ENCODE measurements at regions not wholly inside any gene's neighbourhood (a gene's known extent, or its start where the extent isn't known, plus 50 kb on each side); places are given as distances from the start of the nearest gene placed in this dataset.
"Not testable (repeated sequence)": the region's sequence is repeated elsewhere in the genome, so short reads cannot be mapped to it uniquely, and the experiment has no call there.

DNA sequence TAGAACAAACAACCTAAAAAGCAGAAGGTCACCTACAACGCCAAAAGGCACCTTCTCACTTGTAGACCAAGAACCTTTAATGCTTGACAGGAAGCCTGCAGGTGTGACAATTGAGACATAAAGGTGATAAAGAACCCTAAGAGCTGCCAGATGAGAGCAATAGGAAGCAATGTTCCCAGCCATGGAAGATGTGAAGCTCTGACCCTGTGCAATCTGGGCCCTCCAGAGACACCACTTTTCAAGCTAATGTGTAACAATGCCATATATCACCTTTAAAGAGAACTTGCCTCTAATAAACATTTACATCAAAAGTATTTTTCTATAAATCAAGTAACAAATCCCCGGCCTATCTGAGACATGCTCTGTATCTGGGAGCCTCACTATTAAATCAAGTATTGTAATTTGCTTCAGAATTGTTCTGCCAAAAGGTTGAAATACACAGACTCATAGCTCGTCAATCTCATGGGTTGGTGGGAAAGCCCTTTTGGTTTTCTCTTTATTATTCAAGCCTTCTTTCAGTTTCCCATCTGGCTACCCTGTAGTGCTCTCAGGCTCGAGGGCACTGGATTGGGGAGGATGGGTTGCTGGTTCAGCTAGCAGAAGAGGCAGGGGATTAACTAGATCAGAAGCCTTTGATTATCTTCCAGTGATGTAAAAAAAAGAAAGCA lies 368.9 kb downstream of the BUD13 start:
- DNase-seq = no peak

- no peak for DNase-seq
Measured at GRCh38 chr11:116400081-116400480, 372.7 kb downstream of the BUD13 start.

- DNase-seq = no peak
Measured at GRCh38 chr11:116397602-116398084, 375.1 kb downstream of the BUD13 start.

DNA sequence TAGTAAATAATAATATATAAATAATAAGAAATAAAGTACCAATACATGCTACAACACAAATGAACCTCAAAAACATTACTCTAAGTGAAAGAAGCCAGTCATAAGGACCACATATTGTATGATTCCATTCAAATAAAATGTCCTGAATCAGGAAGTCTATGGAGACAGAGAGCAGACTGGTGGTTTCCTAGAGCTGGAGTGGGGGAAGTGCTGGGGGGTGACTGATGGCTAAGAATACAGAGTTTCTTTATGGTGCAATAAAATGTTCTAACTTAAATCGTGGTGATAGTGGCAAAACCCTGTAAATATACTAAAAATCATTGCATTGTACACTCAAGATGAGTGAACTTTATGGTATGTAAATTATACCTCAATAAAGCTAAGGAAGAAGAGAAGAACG lies 376.5 kb downstream of the BUD13 start:
- DNase-seq = no peak

- DNase-seq = no peak
Measured at GRCh38 chr11:116394022-116394421, 378.8 kb downstream of the BUD13 start.

GRCh38 chr11:116390963-116391362 lies 381.8 kb downstream of the BUD13 start:
- DNase-seq = no peak

DNA sequence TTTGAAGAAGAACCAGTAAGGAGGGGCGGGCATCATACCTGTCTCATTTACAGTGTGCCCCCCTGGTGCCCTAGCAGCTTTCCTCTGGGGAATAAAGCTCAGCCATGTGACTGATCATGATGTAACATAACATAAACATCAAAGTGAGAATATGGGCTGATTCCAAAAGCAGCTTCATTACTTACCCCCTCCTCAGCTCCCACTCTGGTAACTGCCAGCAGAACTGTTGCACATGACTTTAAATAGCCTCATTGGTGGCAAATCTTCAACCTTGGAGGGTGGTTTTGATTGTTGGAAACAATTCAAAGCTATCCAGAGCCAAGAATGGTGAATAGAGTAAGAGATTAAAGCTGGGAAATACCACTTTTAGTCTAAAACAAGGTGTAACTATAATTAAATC lies 384.6 kb downstream of the BUD13 start:
- peak; percentile 89 for DNase-seq

DNA sequence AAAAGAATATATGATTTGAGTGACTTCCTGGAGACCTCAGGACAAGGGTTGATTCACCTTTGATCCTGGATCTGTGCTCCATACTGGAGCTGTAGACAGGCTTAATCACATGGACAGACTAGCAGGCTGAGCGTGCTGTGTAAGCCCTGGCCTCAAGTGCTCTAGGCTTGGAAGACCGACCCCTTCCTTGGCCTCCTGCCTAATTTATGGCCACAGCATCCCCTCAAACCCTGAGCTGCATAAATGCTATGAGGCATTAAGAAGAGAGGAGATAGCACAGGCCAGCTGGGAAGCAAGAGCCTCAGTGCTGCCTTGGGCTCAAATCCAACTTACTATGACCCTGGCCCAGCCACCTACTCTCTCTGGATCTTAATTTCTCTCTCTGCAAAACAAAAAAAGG lies 385.1 kb downstream of the BUD13 start:
- DNase-seq = peak; percentile 51

GRCh38 chr11:116386118-116386699 lies 386.6 kb downstream of the BUD13 start:
- no peak for DNase-seq

GRCh38 chr11:116384876-116385275 lies 387.9 kb downstream of the BUD13 start:
- DNase-seq = peak; percentile 52

GRCh38 chr11:116384407-116384806 lies 388.4 kb downstream of the BUD13 start:
- no peak for DNase-seq

DNA sequence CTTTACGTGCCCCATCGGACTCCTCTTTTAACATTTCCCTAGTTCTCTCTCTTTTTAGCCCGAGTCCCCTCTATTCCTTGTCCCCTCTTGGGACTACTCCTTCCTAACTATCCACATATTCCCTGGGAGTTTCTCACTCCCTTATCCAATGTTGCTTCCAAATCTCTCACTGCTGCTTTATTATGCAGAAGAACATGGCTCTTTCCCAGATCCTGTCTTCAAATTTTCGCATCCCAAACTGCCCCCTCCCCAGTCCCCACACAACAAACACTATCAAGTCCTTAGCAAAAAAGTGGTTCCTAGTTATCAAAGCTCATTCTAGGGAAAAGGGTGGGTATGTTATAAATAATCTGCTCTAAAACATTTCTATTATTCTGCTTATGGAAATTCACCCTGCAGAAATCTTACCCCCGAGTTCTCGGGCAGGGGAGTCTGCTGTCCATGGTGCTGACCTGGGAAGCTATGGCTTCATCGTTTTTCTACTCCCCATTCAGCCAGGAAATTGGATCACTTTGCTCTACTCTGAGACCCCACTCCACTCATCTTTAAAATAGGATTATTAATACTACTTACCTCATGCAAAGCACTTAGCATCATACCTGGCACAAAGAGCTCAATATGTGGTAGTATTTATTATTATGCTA lies 393.5 kb downstream of the BUD13 start:
- no peak for DNase-seq

GRCh38 chr11:116376547-116376946 lies 396.2 kb downstream of the BUD13 start:
- peak; percentile 66 for DNase-seq

- no peak for DNase-seq
Measured at GRCh38 chr11:116376054-116376453, 396.7 kb downstream of the BUD13 start.

- no peak for DNase-seq
Measured at GRCh38 chr11:116375221-116375620, 397.6 kb downstream of the BUD13 start.

- DNase-seq = no peak
Measured at GRCh38 chr11:116374085-116374484, 398.7 kb downstream of the BUD13 start.

DNA sequence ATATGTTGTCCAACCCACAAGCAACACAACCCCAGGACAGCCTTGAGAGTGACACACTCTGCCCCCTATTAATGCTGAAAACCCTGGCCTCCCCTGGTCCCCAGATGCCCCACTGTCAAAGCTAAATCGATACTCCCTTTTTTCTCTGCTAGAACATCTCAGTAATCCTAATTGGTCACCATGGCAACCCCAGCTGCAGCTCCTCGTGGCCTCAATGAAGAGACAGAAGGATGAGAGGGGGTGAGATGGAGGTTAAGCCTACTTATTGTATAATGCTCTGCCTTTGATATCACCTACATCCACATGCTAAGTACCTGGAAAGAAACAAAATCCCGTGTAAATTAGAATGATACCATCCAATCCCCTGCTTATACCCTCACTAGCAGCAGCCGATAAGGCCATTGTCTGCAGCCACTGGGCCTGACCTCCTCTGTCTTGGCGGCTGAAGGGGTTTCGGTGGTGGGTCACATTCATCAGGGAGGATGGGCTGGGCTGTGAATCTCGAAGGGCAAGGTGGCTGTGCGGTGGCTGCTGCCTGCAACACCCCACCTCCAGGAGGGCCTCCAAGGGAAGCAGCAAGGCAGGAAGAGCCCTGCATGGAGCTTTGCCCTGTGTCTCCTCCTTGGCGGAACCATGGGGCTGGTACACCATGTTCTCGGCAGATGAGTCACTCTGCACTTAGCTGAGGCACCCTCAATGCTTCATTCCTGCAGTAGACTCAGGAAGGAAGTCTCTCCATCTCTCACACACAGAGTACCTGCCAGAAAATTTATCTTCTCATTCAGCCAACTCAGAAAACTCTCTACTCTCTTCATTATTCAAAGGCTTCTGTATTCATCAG lies 399.5 kb downstream of the BUD13 start:
- DNase-seq = peak; percentile 89

DNA sequence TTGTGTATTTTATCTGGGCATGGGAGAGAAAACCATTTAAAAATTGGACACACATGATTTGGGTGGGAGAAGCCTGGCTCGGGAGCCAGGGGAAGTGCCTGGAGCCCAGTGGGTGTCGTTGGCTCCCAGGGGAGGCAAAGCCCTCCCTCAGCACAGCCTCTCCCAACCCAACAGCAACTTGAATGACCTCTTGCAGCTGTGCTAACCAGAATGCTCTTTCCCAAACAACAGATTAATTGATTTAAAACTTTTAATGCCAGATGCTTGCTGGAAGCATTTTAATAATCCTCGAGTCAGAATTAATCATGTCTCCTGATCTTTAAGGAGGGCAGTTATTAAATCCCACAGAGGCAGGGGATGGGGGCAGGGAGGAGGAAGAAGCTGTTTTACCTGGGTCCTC lies 401.6 kb downstream of the BUD13 start:
- peak; percentile 76 for DNase-seq

DNA sequence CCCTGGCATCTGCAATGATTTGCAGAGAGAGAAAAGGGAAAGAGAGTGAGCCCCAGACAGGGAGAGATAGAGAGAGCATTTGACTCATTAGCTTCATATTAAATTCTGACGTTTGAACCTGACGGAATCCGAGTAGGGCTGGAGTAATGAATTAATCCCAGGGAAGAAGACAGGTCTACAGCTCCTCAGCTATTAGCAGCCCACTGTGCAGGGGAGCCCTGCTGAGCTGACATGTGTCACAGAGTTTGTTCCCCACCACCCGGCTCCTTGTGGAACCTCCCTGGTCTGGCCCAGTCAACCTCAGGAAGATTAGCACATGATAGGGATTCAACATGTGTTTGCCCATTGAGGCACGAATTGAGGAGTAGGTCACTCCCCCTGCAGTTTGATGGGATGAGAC lies 404.0 kb downstream of the BUD13 start:
- no peak for DNase-seq

DNA sequence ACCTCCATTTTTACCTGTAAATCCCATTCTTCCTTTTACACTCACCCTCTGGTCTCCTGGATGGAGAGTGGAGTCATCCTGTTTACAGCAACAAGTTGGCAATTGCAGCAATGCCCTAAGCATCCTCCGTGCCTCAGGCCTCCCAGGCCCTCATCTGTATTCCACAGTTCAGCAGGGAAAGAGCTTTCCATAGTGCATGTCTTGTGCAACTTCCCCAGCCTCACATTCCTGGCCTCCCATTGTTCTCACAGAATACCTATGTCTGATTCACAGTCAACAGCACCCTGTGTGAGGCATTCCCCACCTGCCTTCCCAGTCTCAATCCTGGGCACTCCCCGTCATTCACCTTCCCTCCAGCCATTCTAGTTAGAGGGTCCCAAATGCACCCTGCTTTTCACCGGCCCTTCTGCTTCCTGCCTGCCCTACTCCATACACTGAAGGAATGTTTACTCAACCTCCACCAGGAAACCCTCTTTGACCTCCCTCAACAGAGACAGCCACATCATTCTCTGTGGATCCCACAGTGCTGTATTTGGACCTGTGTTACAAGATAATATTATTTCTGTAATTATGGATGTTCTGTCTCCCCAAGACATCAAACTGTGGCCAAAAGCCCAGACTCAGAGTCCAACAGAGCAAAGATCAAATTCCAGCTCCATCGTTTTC lies 405.7 kb downstream of the BUD13 start:
- no peak for DNase-seq

DNA sequence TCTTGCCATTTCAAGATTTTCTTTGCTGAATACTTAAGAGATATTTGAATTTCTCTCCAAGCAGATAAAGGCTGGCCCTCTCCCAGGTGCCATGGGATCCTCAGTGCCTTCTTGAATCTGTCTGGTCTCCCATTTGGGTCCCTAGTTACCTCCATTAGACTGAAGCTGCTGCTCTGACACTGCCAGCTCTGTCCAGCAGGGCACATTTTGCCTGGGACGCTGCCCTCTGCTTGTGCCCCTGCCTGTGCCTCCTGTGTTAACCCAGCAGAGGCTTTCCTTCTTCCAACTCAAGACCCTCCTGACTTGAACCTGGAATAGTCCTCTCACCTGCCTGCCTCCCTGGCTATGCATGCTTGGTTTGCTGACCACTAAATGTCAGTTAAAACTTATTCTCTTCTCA lies 406.3 kb downstream of the BUD13 start:
- DNase-seq = no peak

- DNase-seq = not testable (repeated sequence)
Measured at GRCh38 chr11:116364925-116365324, 407.9 kb downstream of the BUD13 start.

DNA sequence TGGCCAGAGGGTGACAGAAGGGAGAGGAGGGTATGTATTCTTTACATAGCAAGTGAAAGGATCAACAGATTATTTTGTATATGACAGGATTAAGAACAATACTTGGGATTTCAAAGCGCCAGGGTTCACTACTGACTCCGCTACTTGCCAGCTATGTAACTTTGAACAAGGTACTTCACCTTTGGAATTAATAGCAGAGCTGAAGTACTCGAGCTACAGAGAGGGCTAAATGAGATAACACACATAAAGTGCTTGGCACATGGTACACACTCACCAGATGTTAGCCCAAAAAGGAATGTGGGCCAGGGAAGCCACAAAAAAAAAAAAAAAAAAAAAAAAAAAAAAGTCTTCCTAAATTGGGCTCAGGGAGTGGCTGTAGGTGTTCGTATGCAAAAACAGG lies 408.4 kb downstream of the BUD13 start:
- DNase-seq = no peak
